Kidney (tissue), 13 donors: ENCODE measurements at regions not wholly inside any gene's neighbourhood (a gene's known extent, or its start where the extent isn't known, plus 50 kb on each side); places are given as distances from the start of the nearest gene placed in this dataset.

Experiments
- DNase-seq, 5 donors: peaks; one replicate each; pipeline ENCODE4 v3.0.0-alpha.2; 2013 to 2020
- FAIRE-seq: peaks from 2 replicates; lab custom pipeline; 2012; peaks lifted over from hg19 to GRCh38; lab: Jason Lieb, UNC
- H3K27ac ChIP-seq, 2 donors: one replicate each; pipeline ENCODE4 v1.7.0; 2013; ENCODE audit warnings: low read depth in 2 of 2, low read length in 2 of 2, inconsistent platforms in 1 of 2
- H3K27me3 ChIP-seq: one replicate; pipeline ENCODE4 v1.7.1; 2013; ENCODE audit warnings: low read length, inconsistent platforms; ENCODE audit not compliant: control insufficient read depth, insufficient read depth
- H3K36me3 ChIP-seq, 3 donors: one replicate each; pipeline versions ENCODE4 v1.7.0 to v1.7.1; 2013; ENCODE audit warnings: low read length in 3 of 3, control low read depth in 1 of 3, inconsistent platforms in 1 of 3; ENCODE audit not compliant: insufficient read depth in 3 of 3, control insufficient read depth in 2 of 3
- H3K4me1 ChIP-seq, 3 donors: one replicate each; pipeline versions ENCODE4 v1.7.0 to v1.7.1; 2013; ENCODE audit warnings: low read length in 3 of 3, inconsistent platforms in 1 of 3, low read depth in 1 of 3; ENCODE audit not compliant: control insufficient read depth in 2 of 3, insufficient read depth in 2 of 3
- H3K4me3 ChIP-seq, 3 donors: one replicate each; pipeline versions ENCODE4 v1.7.0 to v1.8.1; 2013; ENCODE audit warnings: low read length in 3 of 3, control low read depth in 1 of 3, inconsistent platforms in 1 of 3
- H3K9ac ChIP-seq, 3 donors: one replicate each; pipeline versions ENCODE4 v1.7.0 to v1.7.1; 2013; ENCODE audit warnings: low read length in 3 of 3, control low read depth in 1 of 3, inconsistent platforms in 1 of 3
- H3K9me3 ChIP-seq, 3 donors: one replicate each; pipeline versions ENCODE4 v1.7.0 to v1.7.1; 2013; ENCODE audit warnings: low read length in 3 of 3, control low read depth in 1 of 3, inconsistent platforms in 1 of 3; ENCODE audit not compliant: control insufficient read depth in 2 of 3, insufficient read depth in 1 of 3
- CTCF ChIP-seq: IDR thresholded peaks from 3 replicates; pipeline ENCODE4 v1.5.1; 2012; ENCODE audit warnings: mild to moderate bottlenecking, moderate library complexity, borderline replicate concordance; ENCODE audit not compliant: insufficient read depth; ENCODE audit errors: extremely low read depth
- intact Hi-C: fragments of 100-400 bp; cut with DNase I; formaldehyde crosslinking; loops from one replicate; pipeline ENCODE4 v1.11.1; 2022
- donor health status: control.
- donor health status: control.
- donor health status: control.
- donor health status: control.
- donor health status: control.
- donor health status: DM: yes; HTN: yes; CAD: no.
- donor health status: Normal renal cell carcinoma (clear cell type).

GRCh38 chr4:137300776-137301175 is 231.5 kb downstream of the PCDH18 start:
- no peak for FAIRE-seq
- Histone ChIP-seq H3K9ac (no peak overlapping the region), H3K9me3 (no peaks in the 10 kb centered on the region), H3K27me3 (no peaks in the 10 kb centered on the region), H3K36me3 (no peaks in the 10 kb centered on the region), H3K27ac (no peak overlapping the region), H3K4me1 (no peaks in the 10 kb centered on the region), H3K4me3 (no peak overlapping the region)
- no peak for DNase-seq
- TF ChIP-seq CTCF = no peak
- intact Hi-C loops = no loop called here

- H3K4me1 ChIP-seq = no peaks in the 10 kb centered on the region
Observed at GRCh38 chr4:137299281-137299680, 233.0 kb downstream of the PCDH18 start.

GRCh38 chr4:137293281-137293680 is 239.0 kb downstream of the PCDH18 start:
- H3K4me3 ChIP-seq = no peak overlapping the region
- no peak overlapping the region for H3K9ac ChIP-seq
- H3K4me1 ChIP-seq = no peaks in the 10 kb centered on the region
- TF ChIP-seq CTCF = no peak
- FAIRE-seq (no peak), DNase-seq (no peak)
- no peaks in the 10 kb centered on the region for H3K9me3 ChIP-seq
- H3K27me3 ChIP-seq = no peaks in the 10 kb centered on the region
- intact Hi-C loops = no loop called here
- no peaks in the 10 kb centered on the region for H3K36me3 ChIP-seq
- no peak overlapping the region for H3K27ac ChIP-seq

More at GRCh38 chr4:137299281-137299680, 233.0 kb downstream of the PCDH18 start:
- no peak for TF ChIP-seq CTCF
- no peaks in the 10 kb centered on the region for H3K36me3 ChIP-seq
- H3K9ac ChIP-seq = no peak overlapping the region
- no peaks in the 10 kb centered on the region for H3K27me3 ChIP-seq
- H3K9me3 ChIP-seq = no peaks in the 10 kb centered on the region
- FAIRE-seq = no peak
- intact Hi-C loops = no loop called here
- no peak overlapping the region for H3K27ac ChIP-seq
- no peak for DNase-seq
- H3K4me3 ChIP-seq = no peak overlapping the region

- H3K36me3 ChIP-seq = no peaks in the 10 kb centered on the region
- no peaks in the 10 kb centered on the region for H3K27me3 ChIP-seq
- no peak for TF ChIP-seq CTCF
- intact Hi-C loops = no loop called here
- no peak overlapping the region for H3K4me3 ChIP-seq
- H3K27ac ChIP-seq = no peak overlapping the region
- no peaks in the 10 kb centered on the region for H3K9me3 ChIP-seq
- H3K4me1 ChIP-seq = no peaks in the 10 kb centered on the region
- FAIRE-seq = no peak
- no peak overlapping the region for H3K9ac ChIP-seq
- peak in 1 of 5 donors; percentile 16 for DNase-seq
Observed at GRCh38 chr4:137283737-137284136, 248.6 kb downstream of the PCDH18 start.
